Body of pancreas (tissue), 4 donors: ENCODE measurements at regions not wholly inside any gene's neighbourhood (a gene's known extent, or its start where the extent isn't known, plus 50 kb on each side); places are given as distances from the start of the nearest gene placed in this dataset.

Experiments used
- CTCF ChIP-seq, 7 experiments: fragments of 450-650 bp in 4 of 7; fragments of 200-600 bp in 3 of 7; sonication (generic) in 3 of 7; IDR thresholded peaks; one replicate each; pipeline ENCODE4 v1.5.1; 2016 to 2019; ENCODE audit warnings: antibody characterized with exemption in 7 of 7
- POLR2A ChIP-seq, 3 donors: fragments of 450-650 bp; IDR thresholded peaks; one replicate each; pipeline ENCODE4 v1.6.1; 2016; ENCODE audit warnings: antibody characterized with exemption in 3 of 3, mild to moderate bottlenecking in 2 of 3

- TF ChIP-seq CTCF (IDR thresholded peaks at IDR 0.05) (no peak), POLR2A (IDR thresholded peaks at IDR 0.05) (no peak)
Measured at GRCh38 chr12:78315028-78315427, 484.3 kb downstream of the NAV3 start.
